ENCODE measurements at regions not wholly inside any gene's neighbourhood (a gene's known extent, or its start where the extent isn't known, plus 50 kb on each side); places are given as distances from the start of the nearest gene placed in this dataset.

GRCh38 chr3:81022339-81022738 lies 739.1 kb downstream of the GBE1 start:
- no peaks in the 10 kb centered on the region for H3K27me3 Mint-ChIP-seq (ENCODE audit: low read depth)
- H3K27ac Mint-ChIP-seq = no peak overlapping the region
- no peak for TF ChIP-seq CTCF (IDR thresholded peaks at IDR 0.05; ENCODE audit: unreplicated experiment in 3 of 3)

GRCh38 chr3:81013360-81013759 lies 748.1 kb downstream of the GBE1 start:
- Mint-ChIP-seq H3K27ac (no peak overlapping the region), H3K36me3 (ENCODE audit: low read depth) (no peaks in the 10 kb centered on the region), H3K9me3 (peaks cover 6% of the 10 kb centered on the region), H3K27me3 (ENCODE audit: low read depth) (no peaks in the 10 kb centered on the region), H3K4me1 (no peaks in the 10 kb centered on the region), H3K4me3 (no peak overlapping the region)
- TF ChIP-seq CTCF (IDR thresholded peaks at IDR 0.05; ENCODE audit: unreplicated experiment in 3 of 3) = no peak

More at GRCh38 chr3:81022339-81022738, 739.1 kb downstream of the GBE1 start:
- Mint-ChIP-seq H3K4me3 (no peak overlapping the region), H3K36me3 (ENCODE audit: low read depth) (no peaks in the 10 kb centered on the region), H3K9me3 (no peaks in the 10 kb centered on the region), H3K4me1 (no peaks in the 10 kb centered on the region)

- Mint-ChIP-seq H3K27me3 (ENCODE audit: low read depth) (no peaks in the 10 kb centered on the region), H3K4me3 (no peak overlapping the region), H3K9me3 (peaks cover 6% of the 10 kb centered on the region), H3K36me3 (ENCODE audit: low read depth) (no peaks in the 10 kb centered on the region), H3K4me1 (no peaks in the 10 kb centered on the region), H3K27ac (no peak overlapping the region)
- no peak for TF ChIP-seq CTCF (IDR thresholded peaks at IDR 0.05; ENCODE audit: unreplicated experiment in 3 of 3)
Observed at GRCh38 chr3:81005992-81006391, 755.5 kb downstream of the GBE1 start.

GRCh38 chr3:81003817-81004216 lies 757.6 kb downstream of the GBE1 start:
- H3K36me3 Mint-ChIP-seq (ENCODE audit: low read depth) = no peaks in the 10 kb centered on the region
- no peaks in the 10 kb centered on the region for H3K4me1 Mint-ChIP-seq
- no peak overlapping the region for H3K27ac Mint-ChIP-seq
- no peak overlapping the region for H3K4me3 Mint-ChIP-seq
- H3K9me3 Mint-ChIP-seq = no peaks in the 10 kb centered on the region
- no peak for TF ChIP-seq CTCF (IDR thresholded peaks at IDR 0.05; ENCODE audit: unreplicated experiment in 3 of 3)
- no peaks in the 10 kb centered on the region for H3K27me3 Mint-ChIP-seq (ENCODE audit: low read depth)

- no peak overlapping the region for H3K27ac Mint-ChIP-seq
- H3K27me3 Mint-ChIP-seq (ENCODE audit: low read depth) = no peaks in the 10 kb centered on the region
- H3K4me3 Mint-ChIP-seq = no peak overlapping the region
- no peaks in the 10 kb centered on the region for H3K4me1 Mint-ChIP-seq
- H3K36me3 Mint-ChIP-seq (ENCODE audit: low read depth) = no peaks in the 10 kb centered on the region
- no peak for TF ChIP-seq CTCF (IDR thresholded peaks at IDR 0.05; ENCODE audit: unreplicated experiment in 3 of 3)
- H3K9me3 Mint-ChIP-seq = no peaks in the 10 kb centered on the region
Observed at GRCh38 chr3:81003008-81003645, 758.3 kb downstream of the GBE1 start.

- H3K4me1 Mint-ChIP-seq = no peaks in the 10 kb centered on the region
- no peaks in the 10 kb centered on the region for H3K27me3 Mint-ChIP-seq (ENCODE audit: low read depth)
- H3K27ac Mint-ChIP-seq = no peak overlapping the region
- no peaks in the 10 kb centered on the region for H3K9me3 Mint-ChIP-seq
- TF ChIP-seq CTCF (IDR thresholded peaks at IDR 0.05; ENCODE audit: unreplicated experiment in 3 of 3) = no peak
- no peaks in the 10 kb centered on the region for H3K36me3 Mint-ChIP-seq (ENCODE audit: low read depth)
- no peak overlapping the region for H3K4me3 Mint-ChIP-seq
Observed at GRCh38 chr3:80999481-80999880, 762.0 kb downstream of the GBE1 start.

All from nephron (organoid).